A673 (cell line): ENCODE measurements at regions not wholly inside any gene's neighbourhood (a gene's known extent, or its start where the extent isn't known, plus 50 kb on each side); places are given as distances from the start of the nearest gene placed in this dataset.

Experiments used
- BruUV-seq: library from RNA; stranded (reverse); fragments of 400-500 nt; replicated peaks from 2 replicates; lab custom pipeline; 2021; lab: Mats Ljungman, UMichigan
- CTCF ChIA-PET: fragments of 300-600 bp; sonication (Branson Sonifier 250); formaldehyde crosslinking; loops from one replicate; lab custom pipeline; 2022; ENCODE audit warnings: antibody characterized with exemption; lab: Charles Lee
- POLR2A ChIA-PET: fragments of 300-600 bp; sonication (Branson Sonifier 250); formaldehyde crosslinking; loops from one replicate; lab custom pipeline; 2022; ENCODE audit warnings: antibody characterized with exemption; ENCODE audit not compliant: low non-redundant PET; lab: Charles Lee
- DNase-seq: peaks from one replicate; pipeline ENCODE4 v3.0.0-alpha.2; 2015; ENCODE audit warnings: low spot score
- H3K27ac ChIP-seq: fragments of 200-600 bp; sonication (generic); 2 replicates; pipeline ENCODE4 v1.5.1; 2016; ENCODE audit warnings: mixed run types, low read depth, mild to moderate bottlenecking, mixed read lengths, antibody characterized with exemption, low read length; ENCODE audit not compliant: poor library complexity, severe bottlenecking
- H3K27me3 ChIP-seq: fragments of 200-600 bp; sonication (generic); replicated peaks from 2 replicates; pipeline ENCODE4 v1.6.1; 2017; ENCODE audit warnings: mixed run types, low read depth, mild to moderate bottlenecking, mixed read lengths, antibody characterized with exemption, low read length; ENCODE audit not compliant: insufficient read depth, poor library complexity
- H3K36me3 ChIP-seq: fragments of 200-600 bp; sonication (generic); 2 replicates; pipeline ENCODE4 v1.6.1; 2016; ENCODE audit warnings: mixed run types, mild to moderate bottlenecking, mixed read lengths, antibody characterized with exemption, low read length; ENCODE audit not compliant: insufficient read depth, poor library complexity, severe bottlenecking
- H3K4me1 ChIP-seq: fragments of 200-600 bp; sonication (generic); 2 replicates; pipeline ENCODE4 v1.6.1; 2017; ENCODE audit warnings: mixed run types, mild to moderate bottlenecking, mixed read lengths, antibody characterized with exemption, low read length; ENCODE audit not compliant: insufficient read depth, poor library complexity, severe bottlenecking
- H3K4me3 ChIP-seq: fragments of 200-600 bp; sonication (generic); 2 replicates; pipeline ENCODE4 v1.5.1; 2016; ENCODE audit warnings: low read depth, mixed run types, mild to moderate bottlenecking, mixed read lengths, low read length; ENCODE audit not compliant: poor library complexity, severe bottlenecking
- H3K9me3 ChIP-seq: fragments of 200-600 bp; sonication (generic); 2 replicates; pipeline ENCODE4 v1.6.1; 2016; ENCODE audit warnings: mixed run types, low read depth, mild to moderate bottlenecking, mixed read lengths, antibody characterized with exemption, low read length; ENCODE audit not compliant: poor library complexity, severe bottlenecking
- EZH2 ChIP-seq: fragments of 200-600 bp; sonication (generic); IDR thresholded peaks from 2 replicates; pipeline ENCODE4 v1.6.1; 2017; ENCODE audit warnings: borderline replicate concordance, low read depth, mild to moderate bottlenecking, mixed read lengths, antibody characterized with exemption, low read length; ENCODE audit not compliant: poor library complexity, severe bottlenecking
- intact Hi-C: fragments of 100-400 bp; cut with micrococcal nuclease; formaldehyde crosslinking; loops from one replicate; pipeline ENCODE4 v1.10.0; 2022; ENCODE audit not compliant: unreplicated experiment
- TF ChIP-seq, protein P1 (sequence below): fragments of 300-800, 200-600 bp; sonication (generic); conservative IDR thresholded peaks from 2 replicates; pipeline ENCODE4 v1.5.1; 2017; ENCODE audit warnings: low read depth, mild to moderate bottlenecking, antibody characterized with exemption, low read length, moderate library complexity, mixed read lengths

GRCh38 chr10:83820033-83820432 lies 319.3 kb upstream of the GHITM start:
- Histone ChIP-seq H3K4me3 (no peak overlapping the region), H3K27ac (no peak overlapping the region), H3K9me3 (no peaks in the 10 kb centered on the region), H3K4me1 (no peaks in the 10 kb centered on the region), H3K27me3 (no peaks in the 10 kb centered on the region), H3K36me3 (no peaks in the 10 kb centered on the region)
- intact Hi-C loops, result no loop called here
- no TSS peak for BruUV-seq
- ChIA-PET CTCF (no interaction called here), POLR2A (no interaction called here)
- TF ChIP-seq, protein P1, sequence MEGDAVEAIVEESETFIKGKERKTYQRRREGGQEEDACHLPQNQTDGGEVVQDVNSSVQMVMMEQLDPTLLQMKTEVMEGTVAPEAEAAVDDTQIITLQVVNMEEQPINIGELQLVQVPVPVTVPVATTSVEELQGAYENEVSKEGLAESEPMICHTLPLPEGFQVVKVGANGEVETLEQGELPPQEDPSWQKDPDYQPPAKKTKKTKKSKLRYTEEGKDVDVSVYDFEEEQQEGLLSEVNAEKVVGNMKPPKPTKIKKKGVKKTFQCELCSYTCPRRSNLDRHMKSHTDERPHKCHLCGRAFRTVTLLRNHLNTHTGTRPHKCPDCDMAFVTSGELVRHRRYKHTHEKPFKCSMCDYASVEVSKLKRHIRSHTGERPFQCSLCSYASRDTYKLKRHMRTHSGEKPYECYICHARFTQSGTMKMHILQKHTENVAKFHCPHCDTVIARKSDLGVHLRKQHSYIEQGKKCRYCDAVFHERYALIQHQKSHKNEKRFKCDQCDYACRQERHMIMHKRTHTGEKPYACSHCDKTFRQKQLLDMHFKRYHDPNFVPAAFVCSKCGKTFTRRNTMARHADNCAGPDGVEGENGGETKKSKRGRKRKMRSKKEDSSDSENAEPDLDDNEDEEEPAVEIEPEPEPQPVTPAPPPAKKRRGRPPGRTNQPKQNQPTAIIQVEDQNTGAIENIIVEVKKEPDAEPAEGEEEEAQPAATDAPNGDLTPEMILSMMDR, result no peak
- no peak for TF ChIP-seq EZH2
- DNase-seq, result no peak

- DNase-seq, result no peak
- BruUV-seq, result no TSS peak
- H3K4me3 ChIP-seq, result no peak overlapping the region
- ChIA-PET POLR2A (no interaction called here), CTCF (no interaction called here)
- intact Hi-C loops, result no loop called here
- no peaks in the 10 kb centered on the region for H3K4me1 ChIP-seq
- H3K9me3 ChIP-seq, result no peaks in the 10 kb centered on the region
- TF ChIP-seq, protein P1, result no peak
- TF ChIP-seq EZH2, result no peak
- H3K27me3 ChIP-seq, result no peaks in the 10 kb centered on the region
- H3K27ac ChIP-seq, result no peak overlapping the region
- no peaks in the 10 kb centered on the region for H3K36me3 ChIP-seq
Observed at GRCh38 chr10:83824099-83824498, 315.2 kb upstream of the GHITM start.

- Histone ChIP-seq H3K4me1 (no peaks in the 10 kb centered on the region), H3K9me3 (no peaks in the 10 kb centered on the region), H3K27me3 (no peaks in the 10 kb centered on the region), H3K27ac (no peak overlapping the region), H3K36me3 (no peaks in the 10 kb centered on the region), H3K4me3 (no peak overlapping the region)
- no peak for DNase-seq
- intact Hi-C loops, result no loop called here
- ChIA-PET CTCF (no interaction called here), POLR2A (no interaction called here)
- BruUV-seq, result no TSS peak
- no peak for TF ChIP-seq EZH2
- TF ChIP-seq, protein P1, result no peak
Observed at GRCh38 chr10:83834096-83834495, 305.2 kb upstream of the GHITM start.
